ENCODE measurements at regions not wholly inside any gene's neighbourhood (a gene's known extent, or its start where the extent isn't known, plus 50 kb on each side); places are given as distances from the start of the nearest gene placed in this dataset.

- H3K27me3 ChIP-seq (ENCODE audit: control insufficient read depth in 3 of 3, insufficient read depth in 3 of 3, low read length in 3 of 3), result no peaks in the 10 kb centered on the region
- no peak overlapping the region for H3K9ac ChIP-seq (ENCODE audit: low read depth in 1 of 3, low read length in 3 of 3)
- no peak overlapping the region for H3K4me3 ChIP-seq (ENCODE audit: low read length in 3 of 3)
- no peaks in the 10 kb centered on the region for H3K9me3 ChIP-seq (ENCODE audit: control insufficient read depth in 3 of 3, low read length in 3 of 3)
- H3K4me1 ChIP-seq (ENCODE audit: control insufficient read depth in 3 of 3, insufficient read depth in 3 of 3, low read length in 3 of 3), result no peaks in the 10 kb centered on the region
- H3K27ac ChIP-seq (ENCODE audit: low read depth, low read length), result no peak overlapping the region
- H3K36me3 ChIP-seq (ENCODE audit: control insufficient read depth in 3 of 3, insufficient read depth in 3 of 3, low read length in 3 of 3), result no peaks in the 10 kb centered on the region
Measured at GRCh38 chr12:4068981-4069669, 195.9 kb upstream of the PARP11 start.

- Histone ChIP-seq H3K36me3 (ENCODE audit: control insufficient read depth in 3 of 3, insufficient read depth in 3 of 3, low read length in 3 of 3) (no peaks in the 10 kb centered on the region), H3K4me1 (ENCODE audit: control insufficient read depth in 3 of 3, insufficient read depth in 3 of 3, low read length in 3 of 3) (no peaks in the 10 kb centered on the region), H3K27ac (ENCODE audit: low read depth, low read length) (no peak overlapping the region), H3K4me3 (ENCODE audit: low read length in 3 of 3) (no peak overlapping the region), H3K9ac (ENCODE audit: low read depth in 1 of 3, low read length in 3 of 3) (no peak overlapping the region), H3K9me3 (ENCODE audit: control insufficient read depth in 3 of 3, low read length in 3 of 3) (no peaks in the 10 kb centered on the region), H3K27me3 (ENCODE audit: control insufficient read depth in 3 of 3, insufficient read depth in 3 of 3, low read length in 3 of 3) (no peaks in the 10 kb centered on the region)
Measured at GRCh38 chr12:4064008-4064407, 190.8 kb upstream of the PARP11 start.

DNA sequence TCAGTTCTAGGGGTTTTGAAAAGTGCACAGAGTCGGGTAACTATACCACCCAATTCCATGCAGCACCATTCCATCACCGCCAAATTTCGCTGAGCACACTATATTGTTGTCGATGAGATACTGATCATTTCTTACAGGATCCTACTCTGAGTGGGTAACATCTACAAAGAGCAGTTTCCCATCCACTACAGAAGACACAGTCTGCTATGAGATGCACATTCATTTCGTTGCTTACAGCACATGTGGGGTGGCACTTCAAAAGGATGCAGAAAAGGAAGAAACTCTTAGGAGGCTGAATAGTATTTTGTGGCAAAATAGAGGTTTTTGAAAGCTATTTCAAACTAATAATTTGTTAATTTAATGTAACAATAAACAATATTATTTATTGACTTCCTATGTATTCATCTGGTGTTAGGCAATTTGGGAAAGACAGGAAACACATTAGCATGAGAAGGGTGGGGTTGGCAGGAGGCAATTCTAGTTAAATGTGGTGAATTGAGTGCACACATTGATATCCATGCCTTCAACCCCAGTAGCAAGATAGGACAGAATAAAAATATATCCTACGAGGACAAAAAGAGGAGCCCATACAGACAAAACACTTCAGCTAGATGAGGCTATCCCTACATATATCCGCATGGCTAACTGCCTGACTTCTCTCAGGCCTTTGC lies 186.8 kb upstream of the PARP11 start:
- Histone ChIP-seq H3K9ac (ENCODE audit: low read depth in 1 of 3, low read length in 3 of 3) (no peak overlapping the region), H3K27ac (ENCODE audit: low read depth, low read length) (no peak overlapping the region), H3K4me3 (ENCODE audit: low read length in 3 of 3) (no peak overlapping the region), H3K27me3 (ENCODE audit: control insufficient read depth in 3 of 3, insufficient read depth in 3 of 3, low read length in 3 of 3) (no peaks in the 10 kb centered on the region), H3K36me3 (ENCODE audit: control insufficient read depth in 3 of 3, insufficient read depth in 3 of 3, low read length in 3 of 3) (no peaks in the 10 kb centered on the region), H3K4me1 (ENCODE audit: control insufficient read depth in 3 of 3, insufficient read depth in 3 of 3, low read length in 3 of 3) (no peaks in the 10 kb centered on the region), H3K9me3 (ENCODE audit: control insufficient read depth in 3 of 3, low read length in 3 of 3) (no peaks in the 10 kb centered on the region)

DNA sequence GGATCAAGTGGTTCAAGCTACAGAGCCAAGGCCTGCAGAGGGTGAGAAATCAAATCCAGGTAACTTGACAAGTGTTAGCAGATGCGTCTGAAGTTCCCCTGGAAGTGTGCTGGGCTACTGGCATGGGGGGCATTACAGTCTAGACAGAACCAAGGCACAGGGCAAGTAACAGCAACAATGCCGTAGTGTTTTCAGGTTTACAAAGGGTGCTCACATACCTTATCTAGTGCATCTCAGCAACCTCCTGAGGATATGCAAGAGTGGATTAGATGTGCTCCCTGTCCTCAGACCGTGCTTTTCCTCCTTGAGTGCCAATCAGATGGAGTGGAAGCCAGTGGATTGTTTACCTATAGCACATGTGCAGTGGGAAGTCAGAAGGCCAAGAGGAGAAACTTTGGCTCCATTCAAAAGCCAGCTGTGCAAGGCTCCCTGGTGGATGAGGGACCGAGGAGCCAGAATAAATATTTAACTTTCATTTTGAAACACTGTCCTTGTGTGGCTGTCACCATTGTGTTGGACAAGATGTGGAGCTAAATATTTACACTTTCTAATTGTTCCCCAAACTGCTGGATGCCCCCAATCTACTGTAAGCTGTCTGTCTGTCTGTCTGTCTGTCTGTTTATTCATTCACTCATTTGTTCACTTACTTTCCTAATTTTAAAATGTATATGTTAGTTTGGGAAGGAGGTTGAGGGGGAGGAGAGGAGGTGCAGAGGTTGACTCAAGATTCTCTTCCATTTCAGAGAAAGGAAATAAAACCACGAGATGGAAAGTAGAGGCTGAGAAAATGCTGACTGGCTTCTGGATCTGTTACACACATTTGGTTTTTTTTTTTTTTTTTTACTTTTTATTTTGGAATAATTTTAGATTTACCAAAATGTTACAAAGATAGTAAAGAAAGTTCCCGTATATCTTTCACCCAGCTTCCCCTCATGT lies 184.0 kb upstream of the PARP11 start:
- no peak overlapping the region for H3K9ac ChIP-seq (ENCODE audit: low read depth in 1 of 3, low read length in 3 of 3)
- H3K27me3 ChIP-seq (ENCODE audit: control insufficient read depth in 3 of 3, insufficient read depth in 3 of 3, low read length in 3 of 3), result peaks cover 0 to 3% (median 0%) of the 10 kb centered on the region in 3 donors
- no peaks in the 10 kb centered on the region for H3K9me3 ChIP-seq (ENCODE audit: control insufficient read depth in 3 of 3, low read length in 3 of 3)
- no peaks in the 10 kb centered on the region for H3K36me3 ChIP-seq (ENCODE audit: control insufficient read depth in 3 of 3, insufficient read depth in 3 of 3, low read length in 3 of 3)
- no peak overlapping the region for H3K27ac ChIP-seq (ENCODE audit: low read depth, low read length)
- H3K4me1 ChIP-seq (ENCODE audit: control insufficient read depth in 3 of 3, insufficient read depth in 3 of 3, low read length in 3 of 3), result no peaks in the 10 kb centered on the region
- no peak overlapping the region for H3K4me3 ChIP-seq (ENCODE audit: low read length in 3 of 3)

GRCh38 chr12:4054630-4055029 lies 181.4 kb upstream of the PARP11 start:
- H3K4me1 ChIP-seq (ENCODE audit: control insufficient read depth in 3 of 3, insufficient read depth in 3 of 3, low read length in 3 of 3), result no peaks in the 10 kb centered on the region
- H3K36me3 ChIP-seq (ENCODE audit: control insufficient read depth in 3 of 3, insufficient read depth in 3 of 3, low read length in 3 of 3), result no peaks in the 10 kb centered on the region
- peaks cover 0 to 3% (median 0%) of the 10 kb centered on the region in 3 donors for H3K27me3 ChIP-seq (ENCODE audit: control insufficient read depth in 3 of 3, insufficient read depth in 3 of 3, low read length in 3 of 3)
- H3K27ac ChIP-seq (ENCODE audit: low read depth, low read length), result no peak overlapping the region
- no peak overlapping the region for H3K4me3 ChIP-seq (ENCODE audit: low read length in 3 of 3)
- no peak overlapping the region for H3K9ac ChIP-seq (ENCODE audit: low read depth in 1 of 3, low read length in 3 of 3)
- H3K9me3 ChIP-seq (ENCODE audit: control insufficient read depth in 3 of 3, low read length in 3 of 3), result no peaks in the 10 kb centered on the region

DNA sequence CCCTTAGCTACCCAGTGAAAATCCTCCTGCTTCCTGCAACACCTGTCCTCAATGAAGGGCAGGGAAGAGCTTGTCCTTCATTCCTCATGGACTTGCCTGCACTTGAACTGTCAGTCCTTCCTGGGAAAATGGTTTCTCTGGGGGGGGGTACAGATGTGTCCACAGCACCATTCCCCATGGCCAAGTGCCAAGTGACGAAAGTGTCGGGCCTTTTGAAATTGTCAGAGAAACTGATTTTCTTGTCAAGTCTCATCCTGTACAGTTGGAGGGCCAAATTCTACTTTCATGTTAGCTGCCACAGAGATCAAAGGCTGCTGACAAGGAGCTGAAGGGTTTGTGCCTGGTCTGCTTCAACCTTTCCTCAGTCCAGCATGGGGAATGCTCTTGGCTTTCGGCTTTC lies 179.5 kb upstream of the PARP11 start:
- Histone ChIP-seq H3K27me3 (ENCODE audit: control insufficient read depth in 3 of 3, insufficient read depth in 3 of 3, low read length in 3 of 3) (peaks cover 0 to 3% (median 0%) of the 10 kb centered on the region in 3 donors), H3K9me3 (ENCODE audit: control insufficient read depth in 3 of 3, low read length in 3 of 3) (no peaks in the 10 kb centered on the region), H3K9ac (ENCODE audit: low read depth in 1 of 3, low read length in 3 of 3) (no peak overlapping the region), H3K36me3 (ENCODE audit: control insufficient read depth in 3 of 3, insufficient read depth in 3 of 3, low read length in 3 of 3) (no peaks in the 10 kb centered on the region), H3K27ac (ENCODE audit: low read depth, low read length) (no peak overlapping the region), H3K4me3 (ENCODE audit: low read length in 3 of 3) (no peak overlapping the region), H3K4me1 (ENCODE audit: control insufficient read depth in 3 of 3, insufficient read depth in 3 of 3, low read length in 3 of 3) (no peaks in the 10 kb centered on the region)

GRCh38 chr12:4051596-4051995 lies 178.4 kb upstream of the PARP11 start:
- H3K36me3 ChIP-seq (ENCODE audit: control insufficient read depth in 3 of 3, insufficient read depth in 3 of 3, low read length in 3 of 3), result no peaks in the 10 kb centered on the region
- H3K27ac ChIP-seq (ENCODE audit: low read depth, low read length), result no peak overlapping the region
- H3K27me3 ChIP-seq (ENCODE audit: control insufficient read depth in 3 of 3, insufficient read depth in 3 of 3, low read length in 3 of 3), result peaks cover 0 to 3% (median 0%) of the 10 kb centered on the region in 3 donors
- no peak overlapping the region for H3K9ac ChIP-seq (ENCODE audit: low read depth in 1 of 3, low read length in 3 of 3)
- no peaks in the 10 kb centered on the region for H3K4me1 ChIP-seq (ENCODE audit: control insufficient read depth in 3 of 3, insufficient read depth in 3 of 3, low read length in 3 of 3)
- H3K9me3 ChIP-seq (ENCODE audit: control insufficient read depth in 3 of 3, low read length in 3 of 3), result no peaks in the 10 kb centered on the region
- H3K4me3 ChIP-seq (ENCODE audit: low read length in 3 of 3), result no peak overlapping the region

DNA sequence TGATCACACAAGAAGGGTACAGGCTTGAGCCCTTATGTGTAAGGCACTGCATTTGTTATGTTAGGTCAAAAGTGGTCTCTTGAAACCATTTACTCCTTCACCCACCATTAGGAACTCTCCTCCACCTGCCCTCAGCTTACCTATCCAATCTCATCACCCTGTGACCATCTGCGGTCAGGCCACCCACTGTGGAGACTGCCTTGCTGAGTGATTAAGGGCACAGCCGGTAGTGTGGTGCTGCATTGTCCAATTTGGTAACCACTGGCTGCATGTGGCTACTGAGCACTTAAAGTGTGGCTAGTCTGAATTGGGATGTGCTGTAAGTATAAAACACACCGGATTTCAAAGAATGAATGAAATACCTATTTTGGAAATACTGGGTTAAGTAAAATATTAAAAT lies 177.1 kb upstream of the PARP11 start:
- Histone ChIP-seq H3K27me3 (ENCODE audit: control insufficient read depth in 3 of 3, insufficient read depth in 3 of 3, low read length in 3 of 3) (peaks cover 0 to 7% (median 3%) of the 10 kb centered on the region in 3 donors), H3K27ac (ENCODE audit: low read depth, low read length) (no peak overlapping the region), H3K9ac (ENCODE audit: low read depth in 1 of 3, low read length in 3 of 3) (no peak overlapping the region), H3K4me1 (ENCODE audit: control insufficient read depth in 3 of 3, insufficient read depth in 3 of 3, low read length in 3 of 3) (no peaks in the 10 kb centered on the region), H3K9me3 (ENCODE audit: control insufficient read depth in 3 of 3, low read length in 3 of 3) (no peaks in the 10 kb centered on the region), H3K4me3 (ENCODE audit: low read length in 3 of 3) (no peak overlapping the region), H3K36me3 (ENCODE audit: control insufficient read depth in 3 of 3, insufficient read depth in 3 of 3, low read length in 3 of 3) (no peaks in the 10 kb centered on the region)

DNA sequence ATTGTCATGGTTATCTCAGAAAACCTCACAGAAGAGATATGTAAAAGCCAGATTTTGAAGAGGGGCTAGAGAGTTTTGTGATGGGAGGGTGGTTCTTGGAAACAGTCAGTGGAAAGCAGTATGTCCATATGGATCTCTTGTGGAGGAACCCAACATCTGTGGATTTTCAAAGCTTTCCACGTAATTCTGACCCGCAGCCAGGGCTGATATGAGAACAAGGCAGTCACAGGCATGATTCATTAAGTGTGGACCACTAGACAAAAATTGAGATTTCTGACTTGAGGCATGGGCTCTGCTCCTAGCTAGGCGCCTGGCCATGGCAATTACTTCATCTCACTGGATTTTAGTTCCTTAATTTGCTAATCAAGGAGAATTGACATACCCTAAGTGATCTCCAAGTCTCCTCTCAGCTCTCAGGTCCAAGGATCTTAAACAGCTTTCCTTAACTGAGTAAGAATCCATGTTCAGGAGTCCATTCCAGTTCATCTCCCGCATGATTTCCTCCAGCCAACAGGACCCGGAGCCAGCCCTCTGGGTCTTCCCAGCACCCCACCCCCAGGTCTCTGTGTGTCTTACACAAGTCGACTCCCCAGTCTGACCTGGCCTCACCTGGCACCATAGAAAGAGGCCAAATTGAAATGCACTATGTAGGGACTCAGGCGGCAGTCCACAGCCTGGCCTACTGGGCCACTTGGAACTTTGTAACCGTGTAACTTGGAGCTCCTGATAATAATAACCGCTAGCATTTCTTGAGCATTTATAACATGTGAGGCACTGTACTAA lies 176.3 kb upstream of the PARP11 start:
- Histone ChIP-seq H3K9me3 (ENCODE audit: control insufficient read depth in 3 of 3, low read length in 3 of 3) (no peaks in the 10 kb centered on the region), H3K4me3 (ENCODE audit: low read length in 3 of 3) (no peak overlapping the region), H3K9ac (ENCODE audit: low read depth in 1 of 3, low read length in 3 of 3) (no peak overlapping the region), H3K4me1 (ENCODE audit: control insufficient read depth in 3 of 3, insufficient read depth in 3 of 3, low read length in 3 of 3) (no peaks in the 10 kb centered on the region), H3K36me3 (ENCODE audit: control insufficient read depth in 3 of 3, insufficient read depth in 3 of 3, low read length in 3 of 3) (no peaks in the 10 kb centered on the region), H3K27me3 (ENCODE audit: control insufficient read depth in 3 of 3, insufficient read depth in 3 of 3, low read length in 3 of 3) (peaks cover 3 to 7% (median 3%) of the 10 kb centered on the region in 3 donors), H3K27ac (ENCODE audit: low read depth, low read length) (no peak overlapping the region)

Data from skeletal muscle tissue (tissue), 3 donors.